Hematopoietic multipotent progenitor cell treated with erythropoietin and hydrocortisone succinate and interleukin-3 and kit ligand, for 6 days (in vitro differentiated cells): ENCODE measurements at regions not wholly inside any gene's neighbourhood (a gene's known extent, or its start where the extent isn't known, plus 50 kb on each side); places are given as distances from the start of the nearest gene placed in this dataset.
A peak's percentile ranks its signal among the peaks of the same experiment; 100 is the strongest.
"Not testable (repeated sequence)": the region's sequence is repeated elsewhere in the genome, so short reads cannot be mapped to it uniquely, and the experiment has no call there.

Source experiments
- DNase-seq: peaks from one replicate; pipeline ENCODE4 v3.0.0-alpha.2; 2015

DNA sequence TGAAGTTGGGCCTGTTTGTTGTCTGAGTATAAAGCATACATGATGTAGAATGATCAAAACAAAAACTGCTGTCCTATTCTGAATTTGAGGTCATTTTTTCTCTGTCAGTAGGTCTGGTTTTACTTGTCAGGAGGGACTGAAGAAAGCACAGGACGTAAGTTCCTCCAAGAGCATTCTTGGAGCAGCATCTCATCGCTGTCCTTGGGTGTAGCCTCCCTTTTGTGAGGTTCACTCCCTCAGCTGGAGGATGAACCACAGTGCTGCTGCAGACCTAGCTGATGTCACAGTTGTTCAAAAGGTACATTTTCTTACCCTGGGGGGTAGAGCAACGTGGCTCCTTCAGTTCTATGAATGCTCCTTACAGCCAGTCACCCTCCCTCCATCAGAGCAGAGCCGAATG, 490.0 kb upstream of the TBL1XR1 start:
- no peak for DNase-seq

- DNase-seq: no peak
Measured at GRCh38 chr3:177688152-177688551, 490.9 kb upstream of the TBL1XR1 start.

- DNase-seq: no peak
Measured at GRCh38 chr3:177689077-177689476, 491.8 kb upstream of the TBL1XR1 start.

GRCh38 chr3:177689869-177690268, 492.6 kb upstream of the TBL1XR1 start:
- no peak for DNase-seq

DNA sequence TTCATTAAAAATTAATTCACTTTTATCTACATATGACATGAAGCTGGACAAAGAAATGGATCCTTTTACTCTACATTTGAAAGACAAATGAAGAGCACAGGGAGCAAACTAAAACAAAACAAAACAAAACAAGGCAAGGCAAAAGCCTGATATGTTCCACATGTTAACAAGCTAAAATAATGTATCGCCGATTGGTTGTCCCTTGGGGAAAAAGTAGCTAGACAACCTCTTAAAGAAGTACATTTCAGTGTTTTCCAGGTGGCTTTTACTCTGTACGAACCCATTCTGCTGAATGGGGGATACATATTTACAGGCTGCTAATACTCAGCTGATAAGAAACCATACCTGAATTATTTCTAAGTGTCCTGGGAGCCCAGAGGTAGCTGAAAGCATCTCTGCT, 493.0 kb upstream of the TBL1XR1 start:
- no peak for DNase-seq

DNA sequence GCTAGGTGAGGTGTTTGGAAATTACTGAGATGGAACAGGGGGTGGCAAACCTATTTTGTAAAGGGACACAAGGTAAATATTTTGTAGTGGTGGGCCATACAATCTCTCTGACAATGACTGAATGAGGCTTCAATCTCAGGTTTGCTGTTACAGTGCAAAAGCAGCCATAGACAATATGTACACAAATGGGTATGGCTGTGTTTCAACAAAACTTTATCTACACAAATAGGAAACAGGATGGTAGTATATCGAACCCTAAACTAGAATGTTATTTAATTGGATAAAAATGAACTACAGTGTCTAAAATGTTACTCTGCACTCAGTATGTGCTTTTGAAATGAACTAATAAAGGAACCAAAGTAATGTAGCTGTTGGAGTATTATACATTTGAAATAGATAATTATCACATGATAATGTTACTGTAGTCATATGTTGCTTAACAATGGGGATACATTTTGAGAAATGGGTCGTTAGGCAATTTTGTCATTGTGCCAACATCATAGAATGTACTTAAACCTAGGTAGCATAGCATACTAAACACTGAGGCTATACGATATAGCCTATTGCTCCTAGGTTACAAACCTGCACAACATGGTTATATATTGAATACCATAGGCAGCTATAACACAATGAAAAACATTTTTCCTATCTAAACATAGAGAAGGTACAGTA, 495.2 kb upstream of the TBL1XR1 start:
- peak; percentile 50 for DNase-seq

- DNase-seq: no peak
Measured at GRCh38 chr3:177693616-177694264, 496.5 kb upstream of the TBL1XR1 start.

GRCh38 chr3:177694316-177694715, 497.0 kb upstream of the TBL1XR1 start:
- DNase-seq: no peak

DNA sequence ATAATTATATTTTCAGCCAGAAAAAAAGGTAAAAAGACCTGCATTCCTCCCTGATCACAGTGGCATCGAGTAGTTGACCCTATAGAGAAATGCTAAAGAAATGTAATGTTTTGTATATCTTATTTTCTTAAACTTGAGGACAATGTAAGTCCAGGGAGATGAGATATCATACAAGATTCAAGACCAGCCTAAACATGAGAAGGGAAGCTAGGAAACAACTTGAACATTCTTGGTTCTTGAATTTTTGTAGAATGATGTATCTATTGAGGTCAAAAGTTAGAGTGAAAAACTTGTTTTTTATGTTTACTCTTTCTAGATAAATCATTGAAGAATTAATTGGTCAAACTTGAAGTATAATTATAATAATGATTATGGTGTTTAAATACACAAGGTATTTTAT, 497.7 kb upstream of the TBL1XR1 start:
- no peak for DNase-seq

GRCh38 chr3:177700117-177700516, 502.8 kb upstream of the TBL1XR1 start:
- DNase-seq: no peak

- no peak for DNase-seq
Measured at GRCh38 chr3:177703788-177704187, 506.5 kb upstream of the TBL1XR1 start.

GRCh38 chr3:177705976-177706823, 508.9 kb upstream of the TBL1XR1 start:
- no peak for DNase-seq

- not testable (repeated sequence) for DNase-seq
Measured at GRCh38 chr3:177709470-177709869, 512.2 kb upstream of the TBL1XR1 start.

DNA sequence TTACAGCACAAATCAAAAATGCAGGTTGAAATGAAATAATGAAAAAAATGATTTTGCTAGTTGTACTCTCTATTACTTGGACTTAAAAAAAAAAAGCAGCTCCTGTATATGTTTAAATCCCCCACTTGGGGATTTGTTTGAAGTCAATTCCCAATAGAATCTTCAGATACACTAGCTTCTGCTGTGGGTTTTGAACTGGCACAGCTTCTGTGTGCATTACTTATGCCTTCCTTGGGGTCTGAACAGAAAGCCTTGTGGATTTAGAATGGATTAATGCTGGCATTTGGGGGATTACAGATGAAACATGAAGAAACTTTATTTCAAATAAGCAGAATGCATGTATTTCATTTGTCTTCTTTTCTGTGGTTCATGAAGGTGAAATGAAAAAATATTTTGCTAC, 513.2 kb upstream of the TBL1XR1 start:
- DNase-seq: no peak

DNA sequence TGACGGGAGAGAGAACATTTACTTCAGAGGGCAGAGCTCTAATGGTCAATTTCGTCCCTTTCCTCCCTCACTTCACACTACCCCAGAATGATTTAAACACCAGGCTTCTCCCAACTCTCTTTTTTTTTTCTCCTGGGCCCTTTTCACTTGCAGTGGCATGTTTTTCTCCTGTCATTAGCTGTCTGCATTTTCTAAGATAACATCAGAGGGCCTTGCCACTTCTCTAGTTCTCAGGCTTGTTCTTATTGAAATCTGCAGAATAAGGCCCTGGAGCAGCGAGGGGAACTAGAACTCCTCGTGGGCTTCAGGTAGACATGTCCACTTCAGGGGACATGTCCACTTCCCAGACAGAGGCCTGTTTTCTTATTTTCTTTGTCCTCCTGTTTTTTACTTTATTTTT, 514.4 kb upstream of the TBL1XR1 start:
- DNase-seq: peak; percentile 13

- DNase-seq: no peak
Measured at GRCh38 chr3:177713928-177714900, 516.9 kb upstream of the TBL1XR1 start.

GRCh38 chr3:177714945-177715344, 517.7 kb upstream of the TBL1XR1 start:
- peak; percentile 56 for DNase-seq

GRCh38 chr3:177715980-177716379, 518.7 kb upstream of the TBL1XR1 start:
- no peak for DNase-seq

GRCh38 chr3:177720927-177721326, 523.6 kb upstream of the TBL1XR1 start:
- DNase-seq: not testable (repeated sequence)

DNA sequence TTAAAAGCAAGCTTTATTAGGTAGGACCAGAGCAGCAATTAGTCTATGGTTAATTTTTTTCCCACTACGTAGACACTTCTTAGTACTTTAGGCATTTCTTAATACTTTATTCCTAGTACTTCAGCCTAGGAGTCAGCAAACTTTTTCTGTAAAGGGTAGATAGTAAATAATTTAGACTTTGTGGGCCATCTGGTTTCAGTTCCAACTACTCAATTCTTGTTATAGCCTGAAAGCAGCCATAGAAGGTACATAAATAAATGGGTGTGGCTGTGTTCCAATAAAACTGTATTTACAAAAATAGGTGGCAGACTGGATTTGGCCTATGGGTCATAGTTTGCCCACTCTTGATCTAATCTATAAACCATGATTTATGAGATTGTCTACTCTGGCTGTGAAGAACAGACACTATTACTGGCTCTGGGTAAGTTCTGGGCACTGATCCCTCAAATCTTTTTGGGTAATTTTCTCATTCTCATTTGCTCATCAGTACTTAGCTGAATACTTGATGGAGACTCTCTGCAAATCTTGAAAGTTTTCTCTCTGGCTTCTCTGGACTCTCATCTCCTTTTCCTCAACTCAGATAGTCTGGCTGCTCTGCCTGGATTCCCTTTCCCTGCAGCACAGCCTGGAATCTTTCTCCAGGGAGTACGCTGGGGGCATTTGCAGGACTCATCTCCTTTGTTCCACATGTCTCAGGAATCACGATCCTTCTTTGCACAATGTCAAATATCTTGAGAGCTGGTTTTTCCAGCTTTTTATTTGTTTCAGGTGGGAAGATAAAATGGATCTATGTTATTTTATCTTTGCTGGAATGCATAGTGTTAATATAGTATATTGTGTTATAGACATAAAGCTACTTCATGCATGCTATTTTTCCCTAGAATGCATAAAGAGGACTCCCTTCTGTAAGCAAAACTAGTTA, 524.8 kb upstream of the TBL1XR1 start:
- DNase-seq: no peak

DNA sequence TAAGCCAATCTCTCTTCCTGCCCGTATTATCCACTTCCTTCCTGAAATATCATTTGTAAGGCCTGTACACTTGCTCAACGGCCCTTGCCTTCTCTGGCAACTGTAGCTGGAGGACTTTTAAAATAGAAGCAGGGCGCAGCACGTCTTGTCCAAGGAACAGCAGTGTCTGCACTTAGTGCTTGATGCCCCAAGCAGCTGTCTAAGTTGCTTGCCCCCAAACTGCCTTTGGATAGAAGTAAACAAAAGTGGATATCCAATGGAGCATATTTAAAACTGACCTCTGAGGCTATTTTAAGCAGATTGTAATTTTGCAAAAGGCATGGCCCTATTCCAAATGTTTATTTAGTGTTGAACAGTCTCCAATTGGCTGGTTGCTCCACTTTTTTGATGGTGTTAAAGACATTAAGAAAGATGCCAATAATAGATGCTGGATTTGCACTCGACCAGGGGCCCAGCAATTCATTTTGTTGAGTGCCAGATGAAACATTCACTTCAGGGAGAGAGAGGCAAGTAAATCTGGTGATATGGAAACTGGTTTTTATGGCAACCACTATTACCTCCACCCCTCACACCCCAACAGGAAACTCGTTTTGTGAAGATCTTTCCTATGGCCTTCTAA, 526.8 kb upstream of the TBL1XR1 start:
- peak; percentile 47 for DNase-seq
